8988T (cell line): ENCODE measurements at regions not wholly inside any gene's neighbourhood (a gene's known extent, or its start where the extent isn't known, plus 50 kb on each side); places are given as distances from the start of the nearest gene placed in this dataset.

Source experiments
- DNase-seq: peaks from one replicate; pipeline ENCODE4 v3.0.0; 2011

GRCh38 chr2:12300019-12300602 is 416.6 kb upstream of the TRIB2 start:
- DNase-seq: no peak

DNA sequence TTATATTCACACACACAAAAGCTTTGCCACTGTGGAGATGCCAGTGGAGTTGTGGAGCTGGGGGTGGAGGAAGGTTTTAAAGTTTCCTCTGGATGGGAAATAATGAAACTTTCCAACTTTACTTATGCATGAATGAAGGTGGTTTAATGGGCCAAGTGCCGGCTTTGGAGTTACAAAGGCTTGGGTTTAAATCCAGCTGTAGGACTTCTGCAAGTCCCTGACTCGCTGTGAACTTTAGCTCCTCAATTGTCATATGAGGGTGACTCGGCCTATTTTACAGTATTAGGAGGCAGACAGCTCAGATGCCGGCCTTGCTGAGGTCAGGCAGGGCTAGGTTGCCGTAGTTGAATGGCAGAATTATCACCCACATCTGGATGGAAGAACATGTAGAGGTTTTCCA is 415.8 kb upstream of the TRIB2 start:
- DNase-seq: no peak

GRCh38 chr2:12302140-12302539 is 414.6 kb upstream of the TRIB2 start:
- DNase-seq: no peak

DNA sequence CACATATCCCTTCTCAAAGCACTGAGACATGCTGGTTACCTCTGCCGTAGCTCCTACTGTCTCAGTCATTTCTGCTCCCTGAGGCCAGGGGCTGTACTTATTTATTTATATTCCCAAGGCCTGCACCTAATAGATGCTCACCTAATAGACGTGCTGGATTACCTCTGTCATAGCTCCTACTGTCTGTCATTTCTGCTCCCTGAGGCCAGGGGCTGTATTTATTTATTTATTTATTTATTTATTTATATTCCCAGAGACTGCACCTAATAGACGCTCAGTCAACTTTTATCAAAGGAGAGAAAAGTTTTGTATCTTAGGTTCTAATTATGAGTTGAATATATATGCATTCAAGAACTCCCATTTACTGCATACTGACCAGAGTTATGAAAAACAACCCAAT is 414.0 kb upstream of the TRIB2 start:
- DNase-seq: no peak

DNA sequence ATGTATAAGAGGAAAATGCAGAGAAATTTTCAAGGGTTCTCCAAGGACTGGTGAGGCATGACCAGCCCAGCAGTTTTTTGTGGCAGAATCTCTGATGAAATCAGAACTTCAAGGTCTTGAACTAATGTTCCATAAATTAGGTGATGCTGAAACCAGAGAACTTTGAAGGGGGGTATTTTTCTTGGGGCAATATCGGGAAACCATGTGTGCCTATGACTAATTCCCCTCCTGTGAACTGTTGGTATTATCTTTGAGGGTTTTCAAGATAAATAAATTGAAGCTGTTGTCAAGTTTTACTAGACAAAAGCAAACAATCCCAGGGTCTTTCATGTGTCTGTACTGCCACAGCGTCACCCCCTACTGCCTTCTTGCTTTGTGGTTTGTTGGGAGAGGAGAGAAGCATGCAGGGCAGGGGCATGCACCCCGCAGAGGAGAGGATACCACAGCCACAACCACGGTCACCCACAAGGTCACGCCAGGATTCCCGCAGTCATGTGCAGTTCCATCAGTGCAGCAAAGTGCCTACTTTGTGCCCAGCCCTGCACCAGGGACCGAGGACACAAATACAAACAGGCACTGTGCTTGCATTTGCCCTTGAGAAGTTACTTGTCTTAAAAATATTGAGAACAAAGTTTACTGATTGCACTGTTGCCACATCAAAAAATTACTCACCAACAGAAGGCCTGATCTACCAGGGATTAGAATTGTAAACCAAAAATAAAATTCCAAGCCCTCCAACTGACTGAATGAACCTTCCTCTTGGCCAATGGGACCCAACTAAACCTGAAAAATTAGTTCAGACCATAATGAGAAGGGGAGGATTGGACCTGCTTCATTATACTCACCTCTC is 413.3 kb upstream of the TRIB2 start:
- DNase-seq: no peak

GRCh38 chr2:12304564-12305171 is 412.1 kb upstream of the TRIB2 start:
- no peak for DNase-seq

- no peak for DNase-seq
Measured at GRCh38 chr2:12305931-12306330, 410.8 kb upstream of the TRIB2 start.

- no peak for DNase-seq
Measured at GRCh38 chr2:12310399-12310798, 406.3 kb upstream of the TRIB2 start.

DNA sequence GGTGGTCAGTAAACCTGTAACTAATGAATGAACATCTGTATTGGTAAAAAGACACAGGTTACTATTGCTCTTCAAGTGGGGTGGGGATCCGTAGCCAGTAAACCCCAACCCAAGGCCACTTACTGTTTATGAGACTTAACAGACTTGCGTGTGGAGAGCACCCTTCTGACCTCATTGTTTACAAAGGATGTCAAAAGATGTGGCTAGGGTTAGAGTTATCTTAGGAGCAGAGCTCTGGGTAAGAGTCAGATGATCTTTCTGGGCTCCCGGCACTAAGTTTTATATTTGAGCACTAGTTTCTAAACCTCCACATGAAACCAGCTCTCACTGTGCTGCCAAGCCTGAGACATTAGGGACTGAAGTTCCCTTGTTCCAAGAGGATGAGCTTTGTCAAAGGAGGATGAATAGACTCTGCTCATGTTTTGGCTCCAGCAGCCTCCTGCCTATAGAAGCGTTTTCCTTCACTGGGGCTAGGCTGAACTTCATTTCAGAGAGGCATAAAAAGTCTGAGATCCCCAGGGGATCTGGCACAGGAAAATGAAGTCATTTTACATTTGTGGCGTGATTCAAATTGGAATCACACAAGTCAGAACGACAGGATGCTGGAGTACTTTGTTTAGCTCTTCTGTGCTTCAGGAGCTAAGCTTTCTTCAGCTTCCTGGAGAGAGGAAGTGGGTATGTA is 403.1 kb upstream of the TRIB2 start:
- no peak for DNase-seq

DNA sequence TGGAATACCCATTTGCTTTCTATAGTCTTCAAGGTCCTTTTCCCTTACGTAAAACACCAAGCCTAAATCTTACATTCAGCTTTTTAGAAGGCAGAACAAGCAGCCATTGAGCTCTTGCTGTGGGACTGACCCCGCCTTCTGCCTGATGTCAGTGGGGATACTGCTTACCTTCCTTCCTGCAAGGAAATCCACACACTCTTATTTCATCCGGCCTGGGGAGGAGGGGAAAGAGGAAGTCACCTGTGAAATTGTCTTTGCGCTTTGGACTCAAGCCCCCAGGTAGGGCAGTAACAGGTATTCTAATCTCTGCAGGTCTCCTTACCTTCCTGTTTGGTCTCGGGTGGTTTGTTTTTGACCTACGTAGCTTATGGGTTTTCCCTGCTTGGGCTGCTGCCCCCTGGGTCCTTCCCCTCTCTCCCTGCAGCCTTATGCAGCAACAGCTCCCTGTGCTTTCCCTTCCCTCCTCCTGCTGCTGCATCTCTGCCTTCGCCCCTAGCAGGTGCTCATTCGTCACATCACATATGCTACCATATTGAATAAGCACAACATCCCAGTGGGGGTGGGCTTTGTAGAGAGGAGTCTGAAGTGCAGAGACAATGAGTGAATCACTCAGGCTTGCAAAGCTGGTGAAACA is 402.5 kb upstream of the TRIB2 start:
- no peak for DNase-seq

- no peak for DNase-seq
Measured at GRCh38 chr2:12315224-12315623, 401.5 kb upstream of the TRIB2 start.

- no peak for DNase-seq
Measured at GRCh38 chr2:12316476-12316875, 400.3 kb upstream of the TRIB2 start.

DNA sequence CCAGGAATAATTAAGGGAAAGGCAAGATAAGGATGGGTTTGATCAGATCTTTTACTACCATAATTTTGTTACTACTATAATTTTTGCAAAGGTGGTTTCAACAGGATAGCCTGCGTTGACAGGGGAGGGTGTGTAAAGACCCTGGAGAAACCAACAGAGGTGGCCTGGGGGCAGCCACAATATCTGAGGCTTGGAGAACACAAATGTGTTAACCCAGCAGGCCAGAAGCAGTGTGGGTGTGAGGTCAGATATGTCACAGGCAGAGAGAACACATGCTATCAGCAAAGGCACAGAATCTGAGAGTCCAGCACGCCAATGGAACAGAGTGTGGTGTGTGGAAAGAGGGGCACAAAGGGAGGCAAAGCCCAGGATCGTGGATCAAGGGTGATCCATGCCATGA is 399.4 kb upstream of the TRIB2 start:
- no peak for DNase-seq

DNA sequence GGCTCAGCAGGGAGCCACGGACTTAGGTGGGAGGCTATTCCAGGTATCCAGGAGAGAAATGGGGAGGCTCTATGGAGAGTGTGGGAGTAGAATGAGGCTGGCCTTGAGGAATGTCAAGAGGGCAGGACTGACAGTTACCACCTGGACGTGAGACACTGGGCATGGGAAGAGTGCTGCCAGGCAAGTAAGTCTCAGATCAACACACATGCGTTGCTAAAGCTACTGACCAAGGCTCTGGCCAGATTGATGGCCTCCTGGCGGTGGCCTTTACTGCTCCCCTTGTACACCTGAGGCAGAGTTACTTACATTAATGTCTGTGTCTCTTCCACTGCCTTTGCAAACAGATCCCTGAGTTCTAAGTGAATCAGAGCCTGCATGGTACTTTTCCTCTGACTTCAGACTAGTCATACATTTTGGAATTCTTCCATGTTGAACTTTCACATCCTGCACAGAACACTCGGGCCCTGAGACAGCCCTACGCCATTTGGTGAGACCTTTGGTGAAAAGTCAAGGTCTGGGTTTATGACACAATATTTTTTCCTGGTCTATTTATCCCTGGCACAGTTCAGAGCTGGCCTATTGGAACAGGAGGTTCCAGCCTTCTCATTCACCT is 398.8 kb upstream of the TRIB2 start:
- DNase-seq: no peak

GRCh38 chr2:12318427-12319057 is 398.2 kb upstream of the TRIB2 start:
- DNase-seq: no peak

GRCh38 chr2:12320027-12320734 is 396.6 kb upstream of the TRIB2 start:
- no peak for DNase-seq

DNA sequence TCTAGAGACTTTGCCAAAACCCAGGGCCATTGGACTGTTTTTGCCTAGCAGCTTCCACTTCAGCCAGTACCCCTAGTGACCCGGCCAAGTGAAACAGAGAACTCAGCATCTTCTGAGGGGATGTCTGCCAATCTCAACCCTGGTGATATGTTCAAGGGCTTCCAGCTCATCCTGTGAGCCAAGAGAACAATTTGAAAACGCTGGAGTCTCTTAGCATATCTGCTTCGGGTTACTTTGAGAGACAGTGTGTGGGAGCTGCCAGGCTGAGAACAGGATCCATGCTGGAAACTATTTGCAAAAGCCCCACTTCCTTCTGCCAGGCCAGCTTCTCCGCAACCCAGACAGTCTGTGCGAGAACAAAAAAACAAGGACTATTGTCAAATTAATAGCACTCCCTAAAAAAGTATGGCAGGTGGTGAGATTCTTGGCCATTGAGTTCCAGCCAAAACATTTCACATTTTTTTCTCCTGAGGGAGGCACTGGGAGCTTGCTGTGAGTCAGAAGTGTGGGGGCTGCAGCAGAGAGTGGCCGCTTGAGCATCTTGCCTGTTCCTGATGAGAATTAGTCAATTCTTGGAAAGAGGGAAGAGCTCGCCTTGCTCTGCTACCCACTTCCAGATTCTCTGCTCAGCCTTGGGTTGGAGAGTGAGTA is 395.6 kb upstream of the TRIB2 start:
- no peak for DNase-seq

GRCh38 chr2:12321886-12322285 is 394.9 kb upstream of the TRIB2 start:
- no peak for DNase-seq

- DNase-seq: peak; percentile 33
Measured at GRCh38 chr2:12325806-12326205, 390.9 kb upstream of the TRIB2 start.

DNA sequence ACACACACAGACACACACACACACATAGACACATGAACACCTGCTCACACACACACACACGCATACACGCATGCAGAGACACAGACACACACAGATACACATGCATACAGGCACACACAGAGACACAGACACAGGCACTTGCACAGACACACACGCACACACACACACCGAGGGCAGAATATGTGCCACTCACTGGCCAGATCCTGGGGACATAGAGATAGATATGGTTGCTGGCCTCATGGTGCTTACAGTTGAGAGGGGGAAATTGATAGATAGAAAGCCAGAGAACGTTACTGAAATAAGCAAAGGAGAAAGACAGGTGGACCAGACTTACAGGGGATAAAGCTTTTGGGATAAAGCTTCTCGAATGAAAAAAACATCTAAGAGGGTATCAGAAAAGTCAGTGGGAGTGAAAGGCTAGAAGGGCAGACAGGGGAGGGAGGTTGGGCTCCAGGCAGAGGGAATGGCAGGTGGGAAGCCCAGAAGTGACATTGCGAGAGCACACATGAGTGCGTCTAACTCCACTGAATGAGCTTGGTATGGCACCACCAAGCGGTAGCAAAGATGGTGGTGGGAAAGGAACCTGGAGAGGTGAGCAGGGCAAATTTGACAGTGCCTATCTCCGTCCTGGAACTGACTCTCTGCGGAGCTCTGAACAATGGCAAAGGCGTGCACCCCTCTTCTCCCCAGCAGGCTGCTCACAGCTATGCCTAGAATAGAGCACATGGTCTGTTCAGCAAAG is 390.1 kb upstream of the TRIB2 start:
- DNase-seq: no peak
